ENCODE measurements at regions not wholly inside any gene's neighbourhood (a gene's known extent, or its start where the extent isn't known, plus 50 kb on each side); places are given as distances from the start of the nearest gene placed in this dataset.

- no peaks in the 10 kb centered on the region for H3K27me3 ChIP-seq (ENCODE audit: control insufficient read depth in 2 of 2, insufficient read depth in 2 of 2, low read length in 2 of 2)
- H3K9ac ChIP-seq (ENCODE audit: low read depth in 1 of 2, low read length in 2 of 2): no peak overlapping the region
These were observed 67.2 kb upstream of the ACSL1 start for GRCh38 chr4:184892999-184893398.

GRCh38 chr4:184893801-184894571 lies 68.2 kb upstream of the ACSL1 start:
- no peaks in the 10 kb centered on the region for H3K36me3 ChIP-seq (ENCODE audit: control insufficient read depth in 2 of 2, insufficient read depth in 2 of 2, low read length in 2 of 2)
- no peaks in the 10 kb centered on the region for H3K4me1 ChIP-seq (ENCODE audit: control insufficient read depth in 2 of 2, insufficient read depth in 2 of 2, low read length in 2 of 2)
- H3K9ac ChIP-seq (ENCODE audit: low read depth in 1 of 2, low read length in 2 of 2): no peak overlapping the region
- H3K27ac ChIP-seq (ENCODE audit: low read depth in 2 of 2, low read length in 2 of 2): no peak overlapping the region
- H3K4me3 ChIP-seq (ENCODE audit: low read length in 2 of 2): no peak overlapping the region
- no peaks in the 10 kb centered on the region for H3K9me3 ChIP-seq (ENCODE audit: control insufficient read depth in 2 of 2, low read length in 2 of 2)
- no peaks in the 10 kb centered on the region for H3K27me3 ChIP-seq (ENCODE audit: control insufficient read depth in 2 of 2, insufficient read depth in 2 of 2, low read length in 2 of 2)

More at GRCh38 chr4:184892999-184893398, 67.2 kb upstream of the ACSL1 start:
- no peak overlapping the region for H3K4me3 ChIP-seq (ENCODE audit: low read length in 2 of 2)
- no peaks in the 10 kb centered on the region for H3K4me1 ChIP-seq (ENCODE audit: control insufficient read depth in 2 of 2, insufficient read depth in 2 of 2, low read length in 2 of 2)
- no peaks in the 10 kb centered on the region for H3K36me3 ChIP-seq (ENCODE audit: control insufficient read depth in 2 of 2, insufficient read depth in 2 of 2, low read length in 2 of 2)
- H3K27ac ChIP-seq (ENCODE audit: low read depth in 2 of 2, low read length in 2 of 2): no peak overlapping the region
- no peaks in the 10 kb centered on the region for H3K9me3 ChIP-seq (ENCODE audit: control insufficient read depth in 2 of 2, low read length in 2 of 2)

GRCh38 chr4:184895012-184895695 lies 69.4 kb upstream of the ACSL1 start:
- no peaks in the 10 kb centered on the region for H3K4me1 ChIP-seq (ENCODE audit: control insufficient read depth in 2 of 2, insufficient read depth in 2 of 2, low read length in 2 of 2)
- no peaks in the 10 kb centered on the region for H3K27me3 ChIP-seq (ENCODE audit: control insufficient read depth in 2 of 2, insufficient read depth in 2 of 2, low read length in 2 of 2)
- no peak overlapping the region for H3K4me3 ChIP-seq (ENCODE audit: low read length in 2 of 2)
- H3K9ac ChIP-seq (ENCODE audit: low read depth in 1 of 2, low read length in 2 of 2): no peak overlapping the region
- no peaks in the 10 kb centered on the region for H3K9me3 ChIP-seq (ENCODE audit: control insufficient read depth in 2 of 2, low read length in 2 of 2)
- no peak overlapping the region for H3K27ac ChIP-seq (ENCODE audit: low read depth in 2 of 2, low read length in 2 of 2)
- H3K36me3 ChIP-seq (ENCODE audit: control insufficient read depth in 2 of 2, insufficient read depth in 2 of 2, low read length in 2 of 2): no peaks in the 10 kb centered on the region

GRCh38 chr4:184896868-184897715 lies 71.3 kb upstream of the ACSL1 start:
- H3K9ac ChIP-seq (ENCODE audit: low read depth in 1 of 2, low read length in 2 of 2): no peak overlapping the region
- H3K4me1 ChIP-seq (ENCODE audit: control insufficient read depth in 2 of 2, insufficient read depth in 2 of 2, low read length in 2 of 2): no peaks in the 10 kb centered on the region
- no peak overlapping the region for H3K4me3 ChIP-seq (ENCODE audit: low read length in 2 of 2)

GRCh38 chr4:184897895-184898294 lies 72.1 kb upstream of the ACSL1 start:
- Histone ChIP-seq H3K4me3 (ENCODE audit: low read length in 2 of 2) (no peak overlapping the region), H3K27ac (ENCODE audit: low read depth in 2 of 2, low read length in 2 of 2) (no peak overlapping the region), H3K9me3 (ENCODE audit: control insufficient read depth in 2 of 2, low read length in 2 of 2) (no peaks in the 10 kb centered on the region), H3K4me1 (ENCODE audit: control insufficient read depth in 2 of 2, insufficient read depth in 2 of 2, low read length in 2 of 2) (no peaks in the 10 kb centered on the region), H3K27me3 (ENCODE audit: control insufficient read depth in 2 of 2, insufficient read depth in 2 of 2, low read length in 2 of 2) (no peaks in the 10 kb centered on the region), H3K36me3 (ENCODE audit: control insufficient read depth in 2 of 2, insufficient read depth in 2 of 2, low read length in 2 of 2) (no peaks in the 10 kb centered on the region), H3K9ac (ENCODE audit: low read depth in 1 of 2, low read length in 2 of 2) (no peak overlapping the region)

More at GRCh38 chr4:184896868-184897715, 71.3 kb upstream of the ACSL1 start:
- Histone ChIP-seq H3K27me3 (ENCODE audit: control insufficient read depth in 2 of 2, insufficient read depth in 2 of 2, low read length in 2 of 2) (no peaks in the 10 kb centered on the region), H3K9me3 (ENCODE audit: control insufficient read depth in 2 of 2, low read length in 2 of 2) (no peaks in the 10 kb centered on the region), H3K27ac (ENCODE audit: low read depth in 2 of 2, low read length in 2 of 2) (no peak overlapping the region), H3K36me3 (ENCODE audit: control insufficient read depth in 2 of 2, insufficient read depth in 2 of 2, low read length in 2 of 2) (no peaks in the 10 kb centered on the region)

GRCh38 chr4:184898793-184899192 lies 73.0 kb upstream of the ACSL1 start:
- H3K9me3 ChIP-seq (ENCODE audit: control insufficient read depth in 2 of 2, low read length in 2 of 2): no peaks in the 10 kb centered on the region
- H3K36me3 ChIP-seq (ENCODE audit: control insufficient read depth in 2 of 2, insufficient read depth in 2 of 2, low read length in 2 of 2): no peaks in the 10 kb centered on the region
- no peak overlapping the region for H3K4me3 ChIP-seq (ENCODE audit: low read length in 2 of 2)
- no peak overlapping the region for H3K9ac ChIP-seq (ENCODE audit: low read depth in 1 of 2, low read length in 2 of 2)
- no peaks in the 10 kb centered on the region for H3K4me1 ChIP-seq (ENCODE audit: control insufficient read depth in 2 of 2, insufficient read depth in 2 of 2, low read length in 2 of 2)
- H3K27ac ChIP-seq (ENCODE audit: low read depth in 2 of 2, low read length in 2 of 2): no peak overlapping the region
- no peaks in the 10 kb centered on the region for H3K27me3 ChIP-seq (ENCODE audit: control insufficient read depth in 2 of 2, insufficient read depth in 2 of 2, low read length in 2 of 2)

GRCh38 chr4:184899261-184900134 lies 73.7 kb upstream of the ACSL1 start:
- Histone ChIP-seq H3K36me3 (ENCODE audit: control insufficient read depth in 2 of 2, insufficient read depth in 2 of 2, low read length in 2 of 2) (no peaks in the 10 kb centered on the region), H3K9me3 (ENCODE audit: control insufficient read depth in 2 of 2, low read length in 2 of 2) (no peaks in the 10 kb centered on the region), H3K27me3 (ENCODE audit: control insufficient read depth in 2 of 2, insufficient read depth in 2 of 2, low read length in 2 of 2) (no peaks in the 10 kb centered on the region), H3K27ac (ENCODE audit: low read depth in 2 of 2, low read length in 2 of 2) (no peak overlapping the region), H3K9ac (ENCODE audit: low read depth in 1 of 2, low read length in 2 of 2) (no peak overlapping the region), H3K4me3 (ENCODE audit: low read length in 2 of 2) (no peak overlapping the region), H3K4me1 (ENCODE audit: control insufficient read depth in 2 of 2, insufficient read depth in 2 of 2, low read length in 2 of 2) (no peaks in the 10 kb centered on the region)

GRCh38 chr4:184900184-184900583 lies 74.4 kb upstream of the ACSL1 start:
- Histone ChIP-seq H3K4me3 (ENCODE audit: low read length in 2 of 2) (no peak overlapping the region), H3K27ac (ENCODE audit: low read depth in 2 of 2, low read length in 2 of 2) (no peak overlapping the region)

GRCh38 chr4:184902550-184902949 lies 76.8 kb upstream of the ACSL1 start:
- Histone ChIP-seq H3K4me1 (ENCODE audit: control insufficient read depth in 2 of 2, insufficient read depth in 2 of 2, low read length in 2 of 2) (no peaks in the 10 kb centered on the region), H3K27ac (ENCODE audit: low read depth in 2 of 2, low read length in 2 of 2) (no peak overlapping the region), H3K4me3 (ENCODE audit: low read length in 2 of 2) (no peak overlapping the region), H3K9me3 (ENCODE audit: control insufficient read depth in 2 of 2, low read length in 2 of 2) (no peaks in the 10 kb centered on the region), H3K36me3 (ENCODE audit: control insufficient read depth in 2 of 2, insufficient read depth in 2 of 2, low read length in 2 of 2) (no peaks in the 10 kb centered on the region), H3K9ac (ENCODE audit: low read depth in 1 of 2, low read length in 2 of 2) (no peak overlapping the region), H3K27me3 (ENCODE audit: control insufficient read depth in 2 of 2, insufficient read depth in 2 of 2, low read length in 2 of 2) (no peaks in the 10 kb centered on the region)

More at GRCh38 chr4:184900184-184900583, 74.4 kb upstream of the ACSL1 start:
- Histone ChIP-seq H3K9ac (ENCODE audit: low read depth in 1 of 2, low read length in 2 of 2) (no peak overlapping the region), H3K9me3 (ENCODE audit: control insufficient read depth in 2 of 2, low read length in 2 of 2) (no peaks in the 10 kb centered on the region), H3K4me1 (ENCODE audit: control insufficient read depth in 2 of 2, insufficient read depth in 2 of 2, low read length in 2 of 2) (no peaks in the 10 kb centered on the region), H3K36me3 (ENCODE audit: control insufficient read depth in 2 of 2, insufficient read depth in 2 of 2, low read length in 2 of 2) (no peaks in the 10 kb centered on the region), H3K27me3 (ENCODE audit: control insufficient read depth in 2 of 2, insufficient read depth in 2 of 2, low read length in 2 of 2) (no peaks in the 10 kb centered on the region)
